PC-3 (cell line): ENCODE measurements at regions not wholly inside any gene's neighbourhood (a gene's known extent, or its start where the extent isn't known, plus 50 kb on each side); places are given as distances from the start of the nearest gene placed in this dataset.

ENCODE experiments used
- ATAC-seq: fragments of 200-7000 bp; cut with Tn5 transposase; 2 replicates; pipeline ENCODE4 v1.9.1; 2020; ENCODE audit warnings: mild to moderate bottlenecking, moderate library complexity
- BruUV-seq: library from RNA; stranded (reverse); fragments of 400-500 nt; replicated peaks from 2 replicates; lab custom pipeline; 2021; lab: Mats Ljungman, UMichigan
- CTCF ChIA-PET: fragments of 300-600 bp; sonication (Branson Sonifier 250); formaldehyde crosslinking; loops from one replicate; lab custom pipeline; 2022; ENCODE audit warnings: antibody characterized with exemption; lab: Charles Lee
- POLR2A ChIA-PET: fragments of 300-600 bp; sonication (Branson Sonifier 250); formaldehyde crosslinking; loops from one replicate; lab custom pipeline; 2022; ENCODE audit warnings: antibody characterized with exemption; ENCODE audit not compliant: unreplicated experiment; lab: Charles Lee
- DNase-seq: peaks from one replicate; pipeline ENCODE4 v3.0.0-alpha.2; 2015
- H2AFZ ChIP-seq: fragments of 300-600 bp; sonication (generic); 2 replicates; pipeline ENCODE4 v1.6.0; 2016; ENCODE audit warnings: antibody characterized with exemption, low read length
- H3F3A ChIP-seq: fragments of 300-600 bp; sonication (generic); one replicate; pipeline ENCODE4 v1.6.0; 2017; ENCODE audit warnings: antibody characterized with exemption, low read length, control low read depth, mild to moderate bottlenecking; ENCODE audit not compliant: unreplicated experiment
- H3K27ac ChIP-seq: fragments of 300-600 bp; sonication (generic); 2 replicates; pipeline ENCODE4 v1.5.1; 2016; ENCODE audit warnings: mild to moderate bottlenecking, low read length
- H3K27me3 ChIP-seq: fragments of 300-600 bp; sonication (generic); 2 replicates; pipeline ENCODE4 v1.6.1; 2016; ENCODE audit warnings: low read length, mixed read lengths
- H3K36me3 ChIP-seq: fragments of 300-600 bp; sonication (generic); 2 replicates; pipeline ENCODE4 v1.6.1; 2016; ENCODE audit warnings: low read depth, mixed run types, low read length, mixed read lengths
- H3K4me1 ChIP-seq: fragments of 300-600 bp; sonication (generic); 2 replicates; pipeline ENCODE4 v1.5.1; 2016; ENCODE audit warnings: low read length; ENCODE audit not compliant: insufficient read depth
- H3K4me2 ChIP-seq: fragments of 300-600 bp; sonication (generic); 2 replicates; pipeline ENCODE4 v1.6.0; 2016; ENCODE audit warnings: low read length
- H3K4me3 ChIP-seq: fragments of 300-600 bp; sonication (generic); 2 replicates; pipeline ENCODE4 v1.5.1; 2016; ENCODE audit warnings: mild to moderate bottlenecking, low read length, mixed read lengths
- H3K79me2 ChIP-seq: fragments of 300-600 bp; sonication (generic); 2 replicates; pipeline ENCODE4 v1.6.1; 2017; ENCODE audit warnings: low read length, mixed read lengths
- H3K9ac ChIP-seq: fragments of 300-600 bp; sonication (generic); 2 replicates; pipeline ENCODE4 v1.6.0; 2016; ENCODE audit warnings: mild to moderate bottlenecking, low read length
- H3K9me2 ChIP-seq: fragments of 300-600 bp; sonication (generic); replicated peaks from 2 replicates; pipeline ENCODE4 v1.6.1; 2016; ENCODE audit warnings: mixed run types, low read length, mixed read lengths
- H3K9me3 ChIP-seq: fragments of 300-600 bp; sonication (generic); 2 replicates; pipeline ENCODE4 v1.6.1; 2016; ENCODE audit warnings: low read length, mixed read lengths
- H4K20me1 ChIP-seq: fragments of 300-600 bp; sonication (generic); 2 replicates; pipeline ENCODE4 v1.6.1; 2016; ENCODE audit warnings: low read length, mixed read lengths
- CTCF ChIP-seq: fragments of 300-600 bp; sonication (generic); conservative IDR thresholded peaks from 2 replicates; pipeline ENCODE4 v1.5.1; 2017; ENCODE audit warnings: antibody characterized with exemption, low read depth, mild to moderate bottlenecking, low read length
- EZH2 ChIP-seq: fragments of 300-600 bp; sonication (generic); IDR thresholded peaks from one replicate; pipeline ENCODE4 v1.6.1; 2017; ENCODE audit warnings: antibody characterized with exemption, mild to moderate bottlenecking, low read length; ENCODE audit not compliant: unreplicated experiment
- EZH2phosphoT487 ChIP-seq: fragments of 300-600 bp; sonication (generic); IDR thresholded peaks from 2 replicates; pipeline ENCODE4 v1.6.1; 2018; ENCODE audit warnings: mild to moderate bottlenecking, antibody characterized with exemption, low read length, borderline replicate concordance
- intact Hi-C: fragments of 100-400 bp; cut with micrococcal nuclease; formaldehyde crosslinking; loops from 2 replicates; pipeline ENCODE4 v1.9.0; 2023

- intact Hi-C loops, result no loop called here
- no peaks in the 10 kb centered on the region for H3F3A ChIP-seq
- no peaks in the 10 kb centered on the region for H4K20me1 ChIP-seq
- no peaks in the 10 kb centered on the region for H3K79me2 ChIP-seq
- no peak overlapping the region for H3K4me2 ChIP-seq
- no peaks in the 10 kb centered on the region for H3K36me3 ChIP-seq
- ChIA-PET CTCF (no interaction called here), POLR2A (no interaction called here)
- no peak overlapping the region for H3K27ac ChIP-seq
- H3K9ac ChIP-seq, result no peak overlapping the region
- DNase-seq (peak; percentile 38), ATAC-seq (no peak)
- BruUV-seq, result no TSS peak
- no peak overlapping the region for H3K4me3 ChIP-seq
- no peaks in the 10 kb centered on the region for H3K4me1 ChIP-seq
- H3K9me3 ChIP-seq, result no peaks in the 10 kb centered on the region
- TF ChIP-seq EZH2 (no peak), EZH2phosphoT487 (no peak), CTCF (no peak)
- H3K9me2 ChIP-seq, result no peaks in the 10 kb centered on the region
- H3K27me3 ChIP-seq, result no peaks in the 10 kb centered on the region
- no peak overlapping the region for H2AFZ ChIP-seq
These were observed 268.6 kb upstream of the VCX start for GRCh38 chrX:7574325-7574724.

- Histone ChIP-seq H3F3A (no peaks in the 10 kb centered on the region), H4K20me1 (no peaks in the 10 kb centered on the region), H3K27me3 (0 out of 2 replicates have a peak, but pooled peaks cover 10% of the 10 kb centered on the region), H3K4me2 (no peak overlapping the region), H3K36me3 (no peaks in the 10 kb centered on the region), H3K9ac (no peak overlapping the region), H3K9me2 (no peaks in the 10 kb centered on the region), H3K27ac (no peak overlapping the region), H3K79me2 (no peaks in the 10 kb centered on the region), H3K9me3 (no peaks in the 10 kb centered on the region), H3K4me3 (no peak overlapping the region), H3K4me1 (no peaks in the 10 kb centered on the region), H2AFZ (no peak overlapping the region)
- ChIA-PET POLR2A (no interaction called here), CTCF (no interaction called here)
- intact Hi-C loops, result no loop called here
- TF ChIP-seq CTCF (no peak), EZH2 (no peak), EZH2phosphoT487 (no peak)
- DNase-seq (no peak), ATAC-seq (no peak)
- BruUV-seq, result no TSS peak
These were observed 272.4 kb upstream of the VCX start for GRCh38 chrX:7570432-7571029.

GRCh38 chrX:7568597-7568996 lies 274.4 kb upstream of the VCX start:
- H3F3A ChIP-seq, result no peaks in the 10 kb centered on the region
- H3K9me3 ChIP-seq, result no peaks in the 10 kb centered on the region
- no peak overlapping the region for H3K27ac ChIP-seq
- ATAC-seq (no peak), DNase-seq (no peak)
- H4K20me1 ChIP-seq, result no peaks in the 10 kb centered on the region
- no TSS peak for BruUV-seq
- H3K27me3 ChIP-seq, result 0 out of 2 replicates have a peak, but pooled peaks cover 11% of the 10 kb centered on the region
- no peak overlapping the region for H3K9ac ChIP-seq
- no peak overlapping the region for H3K4me3 ChIP-seq
- intact Hi-C loops, result no loop called here
- H2AFZ ChIP-seq, result no peak overlapping the region
- no peaks in the 10 kb centered on the region for H3K9me2 ChIP-seq
- no peaks in the 10 kb centered on the region for H3K4me1 ChIP-seq
- no peak for TF ChIP-seq CTCF
- TF ChIP-seq EZH2, result no peak
- TF ChIP-seq EZH2phosphoT487, result no peak
- no peak overlapping the region for H3K4me2 ChIP-seq
- no peaks in the 10 kb centered on the region for H3K79me2 ChIP-seq
- ChIA-PET POLR2A (no interaction called here), CTCF (no interaction called here)
- H3K36me3 ChIP-seq, result no peaks in the 10 kb centered on the region
